Fibroblast of lung (primary cell): ENCODE measurements at regions not wholly inside any gene's neighbourhood (a gene's known extent, or its start where the extent isn't known, plus 50 kb on each side); places are given as distances from the start of the nearest gene placed in this dataset.

ENCODE experiments used
- DNase-seq, 2 donors: peaks; one replicate each; pipeline versions ENCODE4 v3.0.0 to v3.0.0-alpha.2; 2010; ENCODE audit warnings: low read depth in 2 of 2
- H2AFZ ChIP-seq: 2 replicates; pipeline ENCODE4 v1.5.1; 2012; ENCODE audit warnings: low read length, control low read depth, inconsistent platforms
- H3K27ac ChIP-seq: 2 replicates; pipeline ENCODE4 v1.5.1; 2011; ENCODE audit warnings: low read length, control low read depth; ENCODE audit not compliant: insufficient read depth
- H3K27me3 ChIP-seq: 2 replicates; pipeline ENCODE4 v1.5.1; 2011; ENCODE audit warnings: mild to moderate bottlenecking, low read length; ENCODE audit not compliant: control insufficient read depth, insufficient read depth
- H3K36me3 ChIP-seq: 2 replicates; pipeline ENCODE4 v1.5.1; 2011; ENCODE audit warnings: low read length; ENCODE audit not compliant: control insufficient read depth, insufficient read depth
- H3K4me1 ChIP-seq: 2 replicates; pipeline ENCODE4 v1.5.1; 2011; ENCODE audit warnings: low read length; ENCODE audit not compliant: control insufficient read depth, insufficient read depth; ENCODE audit errors: extremely low read depth
- H3K4me2 ChIP-seq: 2 replicates; pipeline ENCODE4 v1.5.1; 2011; ENCODE audit warnings: low read length, control low read depth; ENCODE audit not compliant: insufficient read depth; ENCODE audit errors: extremely low read depth
- H3K4me3 ChIP-seq, 4 experiments: fragments of 200-600 bp in 1 of 4; sonication (generic) in 1 of 4; replicated peaks in 1 of 4; 2 replicates each; pipeline ENCODE4 v1.5.1; 2011 to 2016; ENCODE audit warnings: low read length in 4 of 4, low read depth in 3 of 4, mild to moderate bottlenecking in 3 of 4, control low read depth in 2 of 4, inconsistent platforms in 1 of 4, mixed read lengths in 1 of 4; ENCODE audit not compliant: insufficient read depth in 1 of 4; ENCODE audit errors: control extremely low read depth in 1 of 4
- H3K79me2 ChIP-seq: 2 replicates; pipeline ENCODE4 v1.5.1; 2012; ENCODE audit warnings: mild to moderate bottlenecking, low read length, inconsistent platforms; ENCODE audit not compliant: control insufficient read depth, insufficient read depth
- H3K9ac ChIP-seq: 2 replicates; pipeline ENCODE4 v1.5.1; 2011; ENCODE audit warnings: mild to moderate bottlenecking, low read length, control low read depth; ENCODE audit not compliant: insufficient read depth
- H3K9me3 ChIP-seq: 2 replicates; pipeline ENCODE4 v1.5.1; 2012; ENCODE audit warnings: low read depth, low read length; ENCODE audit not compliant: control insufficient read depth, insufficient read depth
- H4K20me1 ChIP-seq: 2 replicates; pipeline ENCODE4 v1.5.1; 2011; ENCODE audit warnings: low read length; ENCODE audit not compliant: control insufficient read depth, insufficient read depth; ENCODE audit errors: extremely low read depth
- CTCF ChIP-seq, 2 donors: IDR thresholded peaks in 1 of 2; conservative IDR thresholded peaks in 1 of 2; 1 replicate in 1 of 2; 2 replicates in 1 of 2; pipeline ENCODE4 v1.5.1; 2011 to 2012; ENCODE audit warnings: low read length in 2 of 2, control low read depth in 1 of 2, inconsistent platforms in 1 of 2, low read depth in 1 of 2, mild to moderate bottlenecking in 1 of 2
- EZH2 ChIP-seq: IDR thresholded peaks from 2 replicates; pipeline ENCODE4 v1.5.1; 2012; ENCODE audit warnings: low read length, control low read depth, mild to moderate bottlenecking; ENCODE audit errors: missing control alignments

- Histone ChIP-seq H3K9me3 (no peaks in the 10 kb centered on the region), H3K36me3 (no peaks in the 10 kb centered on the region), H4K20me1 (no peaks in the 10 kb centered on the region), H3K4me2 (no peak overlapping the region), H3K4me1 (no peaks in the 10 kb centered on the region), H3K9ac (no peak overlapping the region), H3K27me3 (no peaks in the 10 kb centered on the region), H3K79me2 (no peaks in the 10 kb centered on the region), H3K4me3 (no peak overlapping the region), H3K27ac (no peak overlapping the region), H2AFZ (no peak overlapping the region)
- no peak for DNase-seq
- TF ChIP-seq CTCF (conservative IDR thresholded peaks at IDR 0.05 in 1 of 2, IDR thresholded peaks at IDR 0.05 in 1 of 2; ENCODE audit: low read depth in 1 of 2, low read length in 2 of 2): no peak
- no peak for TF ChIP-seq EZH2
These were observed 420.4 kb upstream of the ID4 start for GRCh38 chr6:19416811-19417210.

GRCh38 chr6:19417713-19418112 lies 419.5 kb upstream of the ID4 start:
- Histone ChIP-seq H3K27me3 (no peaks in the 10 kb centered on the region), H3K4me3 (no peak overlapping the region), H3K4me2 (no peak overlapping the region), H3K79me2 (no peaks in the 10 kb centered on the region), H2AFZ (no peak overlapping the region), H3K9ac (no peak overlapping the region), H3K4me1 (no peaks in the 10 kb centered on the region), H3K36me3 (no peaks in the 10 kb centered on the region), H4K20me1 (no peaks in the 10 kb centered on the region), H3K27ac (no peak overlapping the region), H3K9me3 (no peaks in the 10 kb centered on the region)
- TF ChIP-seq EZH2: no peak
- TF ChIP-seq CTCF (conservative IDR thresholded peaks at IDR 0.05 in 1 of 2, IDR thresholded peaks at IDR 0.05 in 1 of 2; ENCODE audit: low read depth in 1 of 2, low read length in 2 of 2): no peak
- peak; percentile 28 to 88 for DNase-seq

- no peak for TF ChIP-seq EZH2
- no peak for TF ChIP-seq CTCF (conservative IDR thresholded peaks at IDR 0.05 in 1 of 2, IDR thresholded peaks at IDR 0.05 in 1 of 2; ENCODE audit: low read depth in 1 of 2, low read length in 2 of 2)
These were observed 412.3 kb upstream of the ID4 start for GRCh38 chr6:19424853-19425252.

More at GRCh38 chr6:19424853-19425252, 412.3 kb upstream of the ID4 start:
- Histone ChIP-seq H4K20me1 (no peaks in the 10 kb centered on the region), H3K4me3 (no peak overlapping the region), H3K4me1 (no peaks in the 10 kb centered on the region), H3K27me3 (no peaks in the 10 kb centered on the region), H3K4me2 (no peak overlapping the region), H3K79me2 (no peaks in the 10 kb centered on the region), H3K9me3 (no peaks in the 10 kb centered on the region), H3K9ac (no peak overlapping the region), H3K36me3 (no peaks in the 10 kb centered on the region), H2AFZ (no peak overlapping the region), H3K27ac (no peak overlapping the region)
- no peak for DNase-seq
